CD4-positive, alpha-beta memory T cell (primary cell): ENCODE measurements at regions not wholly inside any gene's neighbourhood (a gene's known extent, or its start where the extent isn't known, plus 50 kb on each side); places are given as distances from the start of the nearest gene placed in this dataset.

Experiments
- CTCF ChIA-PET: fragments of 350-600 bp; sonication (Branson Sonifier 250); formaldehyde crosslinking; loops from one replicate; lab custom pipeline; 2021; ENCODE audit warnings: inconsistent platforms; ENCODE audit not compliant: partially characterized antibody; lab: Charles Lee
- POLR2A ChIA-PET: fragments of 350-600 bp; sonication (Branson Sonifier 250); formaldehyde crosslinking; loops from one replicate; lab custom pipeline; 2021; ENCODE audit not compliant: partially characterized antibody; lab: Charles Lee
- DNase-seq, 5 donors: peaks; one replicate each; pipeline versions ENCODE4 v3.0.0 to v3.0.0-alpha.2; 2020 to 2022; ENCODE audit warnings: mixed read lengths in 1 of 5
- H3K27ac ChIP-seq: one replicate; pipeline ENCODE4 v1.7.0; 2013; ENCODE audit warnings: low read depth, low read length
- H3K27me3 ChIP-seq: 2 replicates; pipeline ENCODE4 v1.7.0; 2013; ENCODE audit warnings: mild to moderate bottlenecking, low read length, moderate library complexity; ENCODE audit not compliant: insufficient read depth
- H3K36me3 ChIP-seq: 2 replicates; pipeline ENCODE4 v1.7.0; 2013; ENCODE audit warnings: mild to moderate bottlenecking, low read length, moderate library complexity; ENCODE audit not compliant: insufficient read depth
- H3K4me1 ChIP-seq: 2 replicates; pipeline ENCODE4 v1.7.0; 2013; ENCODE audit warnings: mild to moderate bottlenecking, low read length, moderate library complexity; ENCODE audit not compliant: insufficient read depth
- H3K4me3 ChIP-seq, 2 donors: one replicate each; pipeline ENCODE4 v1.7.0; 2013; ENCODE audit warnings: low read length in 2 of 2, mild to moderate bottlenecking in 1 of 2
- H3K9me3 ChIP-seq, 2 donors: one replicate each; pipeline ENCODE4 v1.7.0; 2013; ENCODE audit warnings: low read length in 2 of 2, control low read depth in 1 of 2; ENCODE audit not compliant: control insufficient read depth in 1 of 2
- H3K27ac Mint-ChIP-seq, 7 donors: one replicate each; pipeline ENCODE4 v1.8.0; 2020 to 2021; ENCODE audit warnings: mixed read lengths in 7 of 7, mild to moderate bottlenecking in 6 of 7, inconsistent platforms in 3 of 7, moderate library complexity in 3 of 7
- H3K27me3 Mint-ChIP-seq, 2 donors: one replicate each; pipeline ENCODE4 v1.8.0; 2020 to 2021; ENCODE audit warnings: mixed read lengths in 2 of 2
- H3K36me3 Mint-ChIP-seq, 2 donors: one replicate each; pipeline ENCODE4 v1.8.0; 2020 to 2021; ENCODE audit warnings: mixed read lengths in 2 of 2, inconsistent platforms in 1 of 2, mild to moderate bottlenecking in 1 of 2
- H3K4me1 Mint-ChIP-seq, 4 donors: one replicate each; pipeline ENCODE4 v1.8.0; 2020 to 2021; ENCODE audit warnings: mixed read lengths in 4 of 4, mild to moderate bottlenecking in 1 of 4
- H3K4me3 Mint-ChIP-seq, 8 donors: one replicate each; pipeline ENCODE4 v1.8.0; 2020 to 2021; ENCODE audit warnings: mixed read lengths in 8 of 8, mild to moderate bottlenecking in 7 of 8, moderate library complexity in 6 of 8, inconsistent platforms in 3 of 8
- H3K9me3 Mint-ChIP-seq, 8 donors: one replicate each; pipeline ENCODE4 v1.8.0; 2020 to 2021; ENCODE audit warnings: mixed read lengths in 8 of 8, mild to moderate bottlenecking in 5 of 8, inconsistent platforms in 3 of 8, moderate library complexity in 1 of 8
- intact Hi-C: fragments of 100-400 bp; cut with micrococcal nuclease; formaldehyde crosslinking; loops from one replicate; pipeline ENCODE4 v1.15.1; 2023

- no peaks in the 10 kb centered on the region for H3K36me3 ChIP-seq
- ChIA-PET POLR2A (no interaction called here), CTCF (no interaction called here)
- no peaks in the 10 kb centered on the region for H3K4me1 ChIP-seq
- no peaks in the 10 kb centered on the region for H3K27me3 Mint-ChIP-seq
- H3K9me3 Mint-ChIP-seq, result peaks cover 0 to 6% (median under 1%) of the 10 kb centered on the region in 8 donors
- no peak overlapping the region for H3K4me3 ChIP-seq
- no peaks in the 10 kb centered on the region for H3K4me1 Mint-ChIP-seq
- H3K4me3 Mint-ChIP-seq, result no peak overlapping the region
- H3K27me3 ChIP-seq, result no peaks in the 10 kb centered on the region
- no peak for DNase-seq
- H3K36me3 Mint-ChIP-seq, result no peaks in the 10 kb centered on the region
- H3K27ac ChIP-seq, result no peak overlapping the region
- intact Hi-C loops, result no loop called here
- no peaks in the 10 kb centered on the region for H3K9me3 ChIP-seq
- H3K27ac Mint-ChIP-seq, result no peak overlapping the region
These were observed 247.7 kb upstream of the TTC14 start for GRCh38 chr3:180354214-180354613.

DNA sequence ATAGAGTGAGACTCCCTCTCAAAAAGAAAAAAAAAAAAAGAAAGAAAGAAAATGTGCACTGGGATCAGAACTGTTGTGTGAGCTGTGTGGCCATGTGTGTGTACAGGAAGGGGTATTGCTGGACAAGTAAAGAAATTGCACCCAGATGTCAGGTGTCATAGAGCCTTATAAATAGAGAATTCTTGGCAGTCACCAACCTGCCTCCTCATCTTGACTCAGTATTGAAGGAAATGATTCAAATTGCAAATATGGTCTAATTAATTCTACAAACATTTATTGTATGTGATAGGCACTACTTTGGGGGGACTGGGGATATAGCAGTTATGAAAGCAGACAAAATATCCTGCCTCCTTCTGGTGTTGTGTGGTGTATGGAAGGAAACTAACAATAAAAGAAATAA, 243.8 kb upstream of the TTC14 start:
- Mint-ChIP-seq H3K9me3 (peaks cover 0 to 9% (median under 1%) of the 10 kb centered on the region in 8 donors), H3K36me3 (no peaks in the 10 kb centered on the region), H3K27me3 (no peaks in the 10 kb centered on the region), H3K27ac (no peak overlapping the region), H3K4me3 (no peak overlapping the region), H3K4me1 (no peaks in the 10 kb centered on the region)
- intact Hi-C loops, result no loop called here
- H3K36me3 ChIP-seq, result no peaks in the 10 kb centered on the region
- H3K4me3 ChIP-seq, result no peak overlapping the region
- CTCF ChIA-PET, result no interaction called here
- no peak for DNase-seq
- H3K4me1 ChIP-seq, result no peaks in the 10 kb centered on the region
- H3K27ac ChIP-seq, result no peak overlapping the region
- POLR2A ChIA-PET, result no interaction called here
- no peaks in the 10 kb centered on the region for H3K27me3 ChIP-seq
- no peaks in the 10 kb centered on the region for H3K9me3 ChIP-seq

GRCh38 chr3:180359061-180359952, 242.7 kb upstream of the TTC14 start:
- H3K4me1 Mint-ChIP-seq, result no peaks in the 10 kb centered on the region
- ChIA-PET CTCF (no interaction called here), POLR2A (no interaction called here)
- no peak for DNase-seq
- H3K4me3 Mint-ChIP-seq, result no peak overlapping the region
- Histone ChIP-seq H3K4me1 (no peaks in the 10 kb centered on the region), H3K4me3 (no peak overlapping the region), H3K27me3 (no peaks in the 10 kb centered on the region), H3K36me3 (no peaks in the 10 kb centered on the region), H3K9me3 (no peaks in the 10 kb centered on the region), H3K27ac (no peak overlapping the region)
- no peaks in the 10 kb centered on the region for H3K36me3 Mint-ChIP-seq
- H3K9me3 Mint-ChIP-seq, result peaks cover 0 to 9% (median under 1%) of the 10 kb centered on the region in 8 donors
- intact Hi-C loops, result no loop called here
- no peaks in the 10 kb centered on the region for H3K27me3 Mint-ChIP-seq
- H3K27ac Mint-ChIP-seq, result no peak overlapping the region

GRCh38 chr3:180359953-180360279, 242.0 kb upstream of the TTC14 start:
- Histone ChIP-seq H3K4me1 (no peaks in the 10 kb centered on the region), H3K4me3 (no peak overlapping the region), H3K27me3 (no peaks in the 10 kb centered on the region), H3K27ac (no peak overlapping the region), H3K9me3 (no peaks in the 10 kb centered on the region), H3K36me3 (no peaks in the 10 kb centered on the region)
- no peaks in the 10 kb centered on the region for H3K36me3 Mint-ChIP-seq
- ChIA-PET POLR2A (no interaction called here), CTCF (no interaction called here)
- peaks cover 0 to 9% (median under 1%) of the 10 kb centered on the region in 8 donors for H3K9me3 Mint-ChIP-seq
- no peaks in the 10 kb centered on the region for H3K27me3 Mint-ChIP-seq
- no peak for DNase-seq
- intact Hi-C loops, result no loop called here
- H3K4me3 Mint-ChIP-seq, result no peak overlapping the region
- no peak overlapping the region for H3K27ac Mint-ChIP-seq
- no peaks in the 10 kb centered on the region for H3K4me1 Mint-ChIP-seq

DNA sequence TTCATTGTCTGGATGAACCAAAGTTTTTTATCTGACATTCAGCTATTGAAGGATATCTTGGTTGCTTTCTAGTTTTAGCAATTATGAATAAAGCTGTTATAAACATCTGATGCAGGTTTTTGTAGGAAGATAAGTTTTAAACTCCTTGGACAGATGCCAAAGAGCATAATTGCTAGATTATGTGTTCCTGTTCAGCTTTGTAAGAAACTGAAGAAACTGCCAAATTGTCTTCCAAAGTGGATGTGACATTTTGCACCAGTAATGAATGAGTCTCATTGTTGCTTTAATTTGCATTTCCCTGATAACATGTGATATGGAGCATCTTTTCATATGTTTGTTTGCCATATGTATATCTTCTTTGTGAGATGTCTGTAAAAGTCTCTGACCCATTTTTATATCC, 239.9 kb upstream of the TTC14 start:
- no peaks in the 10 kb centered on the region for H3K9me3 ChIP-seq
- Mint-ChIP-seq H3K36me3 (no peaks in the 10 kb centered on the region), H3K4me1 (no peaks in the 10 kb centered on the region), H3K27ac (no peak overlapping the region), H3K9me3 (peaks cover 0 to 19% (median 6%) of the 10 kb centered on the region in 8 donors), H3K27me3 (no peaks in the 10 kb centered on the region), H3K4me3 (no peak overlapping the region)
- DNase-seq, result no peak
- POLR2A ChIA-PET, result no interaction called here
- no peaks in the 10 kb centered on the region for H3K4me1 ChIP-seq
- no peak overlapping the region for H3K4me3 ChIP-seq
- CTCF ChIA-PET, result no interaction called here
- no peak overlapping the region for H3K27ac ChIP-seq
- no peaks in the 10 kb centered on the region for H3K36me3 ChIP-seq
- H3K27me3 ChIP-seq, result no peaks in the 10 kb centered on the region
- intact Hi-C loops, result no loop called here

DNA sequence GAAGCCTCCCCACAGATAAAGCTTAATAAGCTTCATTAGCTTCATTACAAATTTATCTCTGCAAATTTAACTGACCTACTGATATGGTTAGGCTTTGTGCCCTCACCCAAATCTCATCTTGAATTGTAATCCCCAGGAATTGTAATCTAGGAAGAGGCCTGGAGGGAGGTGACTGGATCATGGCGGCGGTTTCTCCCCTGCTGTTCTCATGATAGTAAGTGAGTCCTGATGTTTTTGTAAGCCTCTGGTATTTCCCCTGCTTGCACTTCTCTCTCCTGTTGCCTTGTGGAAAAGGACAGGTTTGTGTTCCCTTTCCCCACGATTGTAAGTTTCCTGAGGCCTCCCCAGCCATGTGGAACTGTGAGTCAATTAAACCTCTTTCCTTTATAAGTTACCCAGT, 226.1 kb upstream of the TTC14 start:
- H3K4me3 ChIP-seq, result no peak overlapping the region
- H3K27ac Mint-ChIP-seq, result no peak overlapping the region
- ChIA-PET POLR2A (no interaction called here), CTCF (no interaction called here)
- H3K36me3 ChIP-seq, result no peaks in the 10 kb centered on the region
- H3K4me1 ChIP-seq, result no peaks in the 10 kb centered on the region
- no peak for DNase-seq
- H3K27me3 ChIP-seq, result no peaks in the 10 kb centered on the region
- H3K27ac ChIP-seq, result no peak overlapping the region
- peaks cover 0 to 18% (median 7%) of the 10 kb centered on the region in 8 donors for H3K9me3 Mint-ChIP-seq
- no peaks in the 10 kb centered on the region for H3K9me3 ChIP-seq
- no peaks in the 10 kb centered on the region for H3K4me1 Mint-ChIP-seq
- no peaks in the 10 kb centered on the region for H3K27me3 Mint-ChIP-seq
- no peaks in the 10 kb centered on the region for H3K36me3 Mint-ChIP-seq
- intact Hi-C loops, result no loop called here
- H3K4me3 Mint-ChIP-seq, result no peak overlapping the region

DNA sequence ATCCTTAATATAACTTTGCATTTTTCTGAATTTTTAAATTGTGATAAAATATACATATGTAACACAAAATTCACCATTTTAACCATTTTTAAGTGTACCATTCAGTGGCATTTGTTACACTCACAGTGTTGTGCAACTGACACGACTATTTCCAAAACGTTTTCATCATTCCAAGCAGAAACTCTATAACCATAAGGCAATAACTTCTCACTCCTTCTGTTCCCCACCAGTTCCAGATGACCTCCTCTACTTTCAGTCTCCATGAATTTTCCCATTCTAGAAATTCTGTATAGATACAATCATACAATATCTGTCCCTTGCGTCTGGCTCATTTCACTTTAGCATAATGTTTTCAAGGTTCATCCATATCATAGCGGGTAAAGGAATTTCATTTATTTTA, 223.5 kb upstream of the TTC14 start:
- Histone ChIP-seq H3K4me1 (no peaks in the 10 kb centered on the region), H3K36me3 (no peaks in the 10 kb centered on the region), H3K27ac (no peak overlapping the region), H3K9me3 (no peaks in the 10 kb centered on the region), H3K4me3 (no peak overlapping the region), H3K27me3 (no peaks in the 10 kb centered on the region)
- Mint-ChIP-seq H3K27me3 (no peaks in the 10 kb centered on the region), H3K27ac (no peak overlapping the region), H3K4me3 (no peak overlapping the region), H3K9me3 (peaks cover 0 to 8% (median 2%) of the 10 kb centered on the region in 8 donors), H3K4me1 (no peaks in the 10 kb centered on the region), H3K36me3 (no peaks in the 10 kb centered on the region)
- intact Hi-C loops, result no loop called here
- POLR2A ChIA-PET, result no interaction called here
- CTCF ChIA-PET, result no interaction called here
- no peak for DNase-seq
